ELR (cell line): ENCODE measurements at regions not wholly inside any gene's neighbourhood (a gene's known extent, or its start where the extent isn't known, plus 50 kb on each side); places are given as distances from the start of the nearest gene placed in this dataset.
"Not testable (repeated sequence)": the region's sequence is repeated elsewhere in the genome, so short reads cannot be mapped to it uniquely, and the experiment has no call there.

Experiments used
- DNase-seq: peaks from one replicate; pipeline ENCODE4 v3.0.0-alpha.2; 2015; ENCODE audit warnings: low read depth

DNA sequence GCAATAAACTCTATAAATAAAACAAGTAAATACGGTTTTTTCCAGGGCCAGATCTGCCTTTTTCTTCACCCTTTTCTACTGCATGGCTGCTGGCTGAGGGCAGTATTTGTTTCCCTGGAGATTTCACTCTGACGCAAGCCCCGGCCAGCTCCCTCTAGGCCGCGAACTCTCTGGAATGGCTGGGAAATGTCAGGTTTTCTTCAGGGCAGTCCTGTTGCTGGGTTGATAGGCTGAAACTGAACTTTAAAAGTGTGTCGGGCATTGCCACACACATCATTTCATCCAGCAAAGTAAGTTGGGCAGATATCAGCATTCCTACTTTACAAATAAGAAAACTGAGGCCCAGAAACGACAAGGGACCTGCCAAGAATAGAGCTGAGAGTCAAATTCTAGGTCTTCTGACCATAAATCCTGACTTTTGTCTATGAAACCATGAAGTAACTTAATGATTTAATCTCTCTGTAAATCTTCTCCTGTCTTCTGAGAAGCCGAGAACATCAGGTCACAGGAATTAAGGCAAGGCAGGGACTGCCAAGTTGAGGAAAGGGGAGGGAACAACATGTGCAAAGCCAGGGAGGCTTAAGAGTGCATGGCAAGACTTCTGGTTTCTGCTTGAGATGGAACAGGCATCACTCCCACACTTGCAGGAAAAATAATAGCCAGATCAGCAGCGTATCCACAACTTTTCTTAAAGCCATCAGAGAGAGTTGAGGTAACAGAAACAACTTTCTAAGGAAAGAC, 205.0 kb upstream of the CCDC196 start:
- no peak for DNase-seq

- peak; percentile 56 for DNase-seq
These were observed 201.8 kb upstream of the CCDC196 start for GRCh38 chr14:66284346-66284745.

DNA sequence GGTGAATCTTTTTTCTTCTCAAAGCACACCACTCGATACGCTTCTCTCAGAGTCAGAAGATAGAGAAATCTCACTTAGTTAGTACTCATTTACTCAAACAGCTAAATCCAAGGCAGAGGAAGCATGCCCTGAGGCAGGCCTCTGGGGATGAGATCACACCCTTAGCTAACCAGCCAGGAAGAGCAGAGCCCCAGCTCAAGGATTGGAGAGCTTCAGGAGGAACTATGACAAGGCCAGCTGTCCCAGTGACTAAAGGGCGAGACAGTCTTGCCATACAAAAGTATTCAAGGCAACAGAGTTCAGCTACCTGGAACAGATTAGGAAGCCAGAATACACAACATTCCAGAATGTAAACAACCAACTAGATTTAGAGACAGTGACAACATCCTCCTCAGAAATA, 197.7 kb upstream of the CCDC196 start:
- DNase-seq = peak; percentile 51

DNA sequence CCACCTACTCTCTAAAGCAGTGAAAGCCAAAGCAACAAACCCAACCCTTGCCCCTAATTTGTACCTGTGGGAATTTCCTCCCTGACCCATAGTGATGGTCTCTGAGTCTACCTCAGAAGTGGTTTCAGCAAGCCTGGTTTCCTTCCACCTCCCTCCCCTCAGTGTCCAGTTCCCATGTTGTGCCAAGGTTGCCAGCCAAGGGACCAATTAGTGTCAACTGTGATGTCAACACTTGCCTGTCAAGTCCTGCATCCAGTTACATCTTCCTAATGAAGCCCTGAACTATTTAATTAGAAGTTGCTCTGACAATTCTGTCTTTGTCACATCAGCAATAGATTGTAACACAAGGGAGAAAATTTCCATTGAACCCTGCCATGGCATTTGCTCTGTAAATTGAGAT, 194.4 kb upstream of the CCDC196 start:
- DNase-seq = no peak

GRCh38 chr14:66293533-66294105, 192.6 kb upstream of the CCDC196 start:
- DNase-seq = no peak

GRCh38 chr14:66295386-66295785, 190.8 kb upstream of the CCDC196 start:
- no peak for DNase-seq

DNA sequence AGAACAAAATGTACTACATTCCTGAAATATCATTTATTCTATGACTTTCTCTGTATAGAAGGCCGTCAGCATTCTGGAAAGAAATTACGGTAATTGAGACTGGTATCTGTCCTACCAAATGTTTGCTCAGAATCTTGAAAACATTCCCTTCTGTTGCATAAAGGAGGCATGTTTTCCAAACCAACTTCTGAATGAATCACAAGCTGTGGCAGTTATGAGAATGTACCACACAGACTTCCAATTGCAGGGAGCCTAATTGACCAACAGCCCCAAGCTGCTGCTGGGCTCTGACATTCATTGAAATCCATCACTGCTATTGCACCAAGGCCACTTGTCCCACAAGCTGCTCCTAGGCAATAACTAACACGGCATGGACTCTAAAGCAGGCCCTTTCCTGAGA, 185.3 kb upstream of the CCDC196 start:
- no peak for DNase-seq

- DNase-seq = no peak
These were observed 180.1 kb upstream of the CCDC196 start for GRCh38 chr14:66306101-66306500.

DNA sequence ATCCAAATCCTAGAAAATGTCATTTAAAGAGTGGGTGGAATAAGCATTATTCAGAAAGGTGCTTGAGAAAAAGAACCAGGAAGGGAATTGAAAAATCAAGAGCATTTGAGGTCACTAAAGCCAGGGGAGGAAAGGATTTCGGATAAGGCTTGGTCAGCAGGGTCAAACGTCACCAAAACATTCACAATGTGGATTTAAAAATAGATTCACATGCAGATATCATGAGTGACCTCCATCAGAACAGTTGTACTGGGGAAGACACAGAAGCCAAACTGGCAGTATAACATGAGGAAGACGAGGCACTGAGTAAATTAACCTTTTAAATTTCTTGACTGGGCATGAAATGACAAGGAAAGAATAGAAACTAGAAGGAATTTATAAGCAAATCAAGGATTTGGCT, 175.1 kb upstream of the CCDC196 start:
- DNase-seq = no peak

DNA sequence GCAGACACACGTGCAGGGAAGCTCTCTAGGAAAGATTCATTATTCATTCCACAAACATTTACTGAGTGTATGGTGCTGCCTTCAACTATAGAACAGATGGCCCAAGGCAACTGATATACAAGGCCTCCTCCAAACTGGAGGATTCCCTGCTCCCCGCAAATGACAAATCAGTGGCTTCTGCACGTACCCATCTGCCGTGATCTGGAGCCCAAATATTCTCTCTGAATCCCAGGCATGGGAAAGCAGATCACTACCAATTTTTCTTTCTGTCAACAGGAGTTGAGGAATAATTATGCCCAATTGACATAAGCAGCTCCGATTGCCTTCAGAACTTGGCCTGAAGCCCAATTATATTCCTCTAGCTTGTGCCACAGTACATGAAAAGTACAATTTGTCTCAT, 174.2 kb upstream of the CCDC196 start:
- DNase-seq = no peak

- no peak for DNase-seq
These were observed 173.7 kb upstream of the CCDC196 start for GRCh38 chr14:66312451-66312850.

- no peak for DNase-seq
These were observed 171.1 kb upstream of the CCDC196 start for GRCh38 chr14:66315098-66315497.

GRCh38 chr14:66315548-66315947, 170.6 kb upstream of the CCDC196 start:
- DNase-seq = no peak

DNA sequence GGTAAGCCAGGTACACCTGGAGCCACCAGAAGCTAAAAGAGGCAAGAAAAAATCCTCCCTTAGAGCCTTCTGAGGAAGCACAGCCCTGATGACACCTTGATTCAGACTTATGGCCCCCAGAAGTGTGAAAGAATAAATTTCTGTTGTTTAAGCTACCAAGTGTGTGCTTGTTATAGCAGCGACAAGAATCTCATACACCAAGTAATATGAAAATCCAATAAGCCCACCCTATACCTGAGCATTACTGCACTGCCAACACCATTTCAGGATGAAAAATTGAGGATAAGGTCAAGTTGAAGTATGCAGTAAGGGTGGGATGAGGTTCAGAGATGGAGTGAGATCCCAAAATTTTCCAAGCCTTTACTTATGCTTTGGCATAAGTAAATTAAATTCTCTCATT, 163.6 kb upstream of the CCDC196 start:
- DNase-seq = no peak

DNA sequence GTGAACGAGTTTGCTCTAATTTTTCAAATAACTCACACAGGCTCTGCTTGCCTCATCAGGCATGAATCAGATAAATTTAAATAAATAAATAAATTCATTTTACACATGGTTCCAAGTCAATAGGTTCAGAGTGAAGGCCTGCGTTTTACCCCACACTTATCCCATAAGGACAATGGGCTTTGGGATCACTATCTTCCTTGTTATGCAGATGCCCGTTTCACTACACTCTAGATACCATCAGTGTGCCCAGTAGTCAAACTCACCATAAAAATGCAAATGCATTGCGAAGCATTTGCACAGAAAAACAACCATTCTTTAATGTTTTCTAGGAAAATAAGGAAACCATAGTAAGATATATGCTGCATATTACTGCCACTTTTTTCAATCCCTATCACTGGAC, 155.9 kb upstream of the CCDC196 start:
- no peak for DNase-seq

GRCh38 chr14:66330916-66331315, 155.3 kb upstream of the CCDC196 start:
- peak; percentile 22 for DNase-seq

DNA sequence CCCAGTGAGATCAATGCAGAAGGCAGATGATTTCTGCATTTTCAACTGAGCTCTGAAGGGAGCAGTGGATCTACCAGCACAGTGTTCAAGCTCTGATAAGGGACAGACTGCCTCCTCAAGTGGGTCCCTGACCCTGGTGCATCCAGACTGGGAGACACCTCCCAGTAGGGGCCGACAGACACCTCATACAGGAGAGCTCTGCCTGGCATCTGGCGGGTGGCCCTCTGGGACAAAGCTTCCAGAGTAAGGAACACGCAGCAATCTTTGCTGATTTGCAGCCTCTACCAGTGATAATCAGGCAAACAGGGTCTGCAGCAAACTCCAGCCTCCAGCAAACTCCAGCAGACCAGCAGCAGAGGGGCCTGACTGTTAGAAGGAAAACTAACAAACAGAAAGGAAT, 152.9 kb upstream of the CCDC196 start:
- DNase-seq = not testable (repeated sequence)

DNA sequence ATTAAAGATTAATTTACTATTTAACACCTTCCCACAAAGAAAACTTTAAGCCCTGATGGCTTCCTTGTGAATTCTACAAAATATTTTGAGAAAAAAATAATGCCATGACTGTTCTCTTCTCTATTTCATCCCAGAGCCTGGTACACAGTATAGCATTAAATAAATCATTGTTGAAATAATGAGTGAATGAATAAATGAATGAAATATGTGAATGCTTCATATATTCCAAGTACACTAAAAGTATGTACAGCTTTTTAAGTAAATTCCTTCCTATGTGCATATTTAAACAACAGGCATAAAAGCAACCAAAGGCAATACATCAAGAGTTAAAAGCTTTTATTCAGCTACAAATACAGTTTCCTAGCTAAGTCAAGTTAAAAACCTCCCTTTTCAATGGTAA, 144.9 kb upstream of the CCDC196 start:
- no peak for DNase-seq

GRCh38 chr14:66345986-66346385, 140.2 kb upstream of the CCDC196 start:
- DNase-seq = no peak

- DNase-seq = no peak
These were observed 134.9 kb upstream of the CCDC196 start for GRCh38 chr14:66351310-66351709.

DNA sequence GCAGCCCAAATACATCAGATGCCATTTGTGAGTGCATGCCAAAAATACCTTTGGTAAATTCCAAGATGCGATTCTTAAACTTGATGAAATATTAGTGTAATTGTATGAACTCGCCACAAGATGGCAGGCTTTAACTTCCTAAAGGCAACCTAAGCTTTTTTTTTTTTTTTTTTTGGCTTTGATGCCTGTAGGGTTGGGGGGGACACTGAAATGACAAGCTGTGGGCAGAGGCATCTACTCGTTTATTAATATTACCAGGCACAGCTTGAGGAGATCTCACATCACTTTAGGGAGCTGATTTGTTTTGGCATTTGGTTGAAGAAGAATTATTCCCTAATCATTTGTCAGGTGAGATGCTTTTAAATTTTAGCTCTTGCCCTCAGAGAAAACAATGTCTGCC, 126.7 kb upstream of the CCDC196 start:
- peak; percentile 71 for DNase-seq

DNA sequence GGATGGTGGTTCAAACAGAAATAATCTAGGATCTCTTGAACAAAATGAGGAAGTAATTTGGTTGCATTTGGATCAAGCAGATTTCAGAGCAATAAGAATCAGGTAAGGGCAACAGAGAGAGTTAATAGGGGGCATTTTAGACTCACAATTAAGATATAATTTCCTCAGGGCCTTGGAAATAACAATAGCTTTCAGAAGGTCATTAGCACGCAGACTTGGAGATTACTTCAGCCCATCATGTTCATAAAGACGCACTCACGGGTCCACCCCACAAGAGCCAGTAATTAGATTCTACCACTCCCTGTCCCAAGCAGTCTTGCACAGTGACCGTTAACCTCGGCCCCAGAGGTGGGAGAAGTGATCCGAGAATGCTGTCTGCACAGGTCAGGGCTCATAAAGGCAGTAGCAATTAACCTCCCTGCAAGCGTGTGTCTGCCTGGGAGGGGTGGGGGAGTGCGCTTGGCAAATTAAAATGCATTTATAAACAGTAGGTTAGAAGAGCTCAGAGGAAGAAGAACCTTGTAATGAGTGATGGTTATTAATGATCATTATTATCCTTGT, 125.7 kb upstream of the CCDC196 start:
- no peak for DNase-seq

GRCh38 chr14:66361013-66361412, 125.2 kb upstream of the CCDC196 start:
- DNase-seq = no peak

GRCh38 chr14:66365388-66365787, 120.8 kb upstream of the CCDC196 start:
- DNase-seq = no peak
